ENCODE measurements at regions not wholly inside any gene's neighbourhood (a gene's known extent, or its start where the extent isn't known, plus 50 kb on each side); places are given as distances from the start of the nearest gene placed in this dataset.

DNA sequence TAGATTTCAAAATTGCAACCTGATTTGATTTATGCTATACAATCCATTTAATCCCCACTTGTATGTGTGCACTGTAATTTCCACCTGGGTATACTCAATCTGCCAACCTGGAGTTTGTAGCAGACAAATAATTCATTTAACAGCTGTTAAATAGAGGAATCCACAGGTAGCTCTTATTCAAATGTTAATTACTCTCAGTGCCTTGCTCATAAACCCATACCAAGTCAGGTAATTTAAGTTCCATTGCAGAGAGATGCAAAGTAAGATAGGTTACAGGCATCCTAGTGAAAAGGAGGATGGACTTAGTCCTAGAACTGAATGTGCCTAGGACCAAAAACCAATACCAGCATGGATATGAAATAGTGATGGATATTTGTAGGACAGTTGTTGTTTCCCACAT, 674.2 kb downstream of the TBL1XR1 start:
- DNase-seq, result no peak

DNA sequence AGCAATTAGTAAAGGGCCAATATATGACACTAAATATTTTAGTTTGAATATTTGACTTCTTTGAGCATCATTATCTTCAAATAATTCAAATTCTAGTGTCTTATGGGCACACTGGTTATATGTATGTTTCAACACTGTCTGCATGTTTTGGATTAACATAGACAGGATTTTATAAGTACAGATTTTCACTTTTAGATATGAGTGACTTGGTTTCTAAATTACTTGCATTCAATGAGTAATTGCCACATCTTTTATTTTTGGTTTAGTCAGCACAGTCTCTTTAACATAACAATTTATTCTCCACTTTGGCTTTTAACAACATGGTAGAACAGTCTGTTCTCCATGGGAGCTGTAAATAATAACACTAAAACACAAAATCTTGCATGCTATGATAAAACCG, 674.8 kb downstream of the TBL1XR1 start:
- DNase-seq, result no peak

DNA sequence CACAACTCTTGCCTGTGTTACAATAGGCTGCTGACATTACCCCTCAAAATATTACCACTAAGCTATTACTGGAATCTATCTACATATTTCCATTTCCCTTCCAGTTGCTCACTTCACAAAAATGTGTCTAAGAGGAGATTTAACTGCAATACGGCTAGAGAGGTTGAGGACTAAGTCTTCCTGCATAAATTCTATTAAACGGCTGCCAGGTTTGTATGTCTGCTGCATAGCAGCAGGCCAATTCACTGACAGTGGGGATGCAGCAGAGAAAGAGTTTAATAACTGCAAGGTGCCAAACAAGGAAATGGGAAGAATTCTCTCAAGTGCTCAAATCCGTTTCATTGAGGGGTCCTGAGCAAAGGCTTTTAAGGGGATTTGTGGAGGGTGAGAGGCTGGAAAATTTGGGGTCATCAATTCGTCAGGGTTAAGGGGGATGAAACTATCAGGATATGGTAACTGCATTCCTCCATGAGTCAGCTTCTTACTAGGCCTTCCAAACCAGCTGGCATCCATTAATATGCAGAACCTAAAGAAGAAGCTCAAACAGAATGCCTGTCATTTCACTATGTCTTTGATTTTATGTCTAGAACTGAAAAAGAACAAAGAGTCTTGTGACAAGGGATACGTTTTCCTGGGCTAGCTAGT, 675.6 kb downstream of the TBL1XR1 start:
- DNase-seq, result no peak

DNA sequence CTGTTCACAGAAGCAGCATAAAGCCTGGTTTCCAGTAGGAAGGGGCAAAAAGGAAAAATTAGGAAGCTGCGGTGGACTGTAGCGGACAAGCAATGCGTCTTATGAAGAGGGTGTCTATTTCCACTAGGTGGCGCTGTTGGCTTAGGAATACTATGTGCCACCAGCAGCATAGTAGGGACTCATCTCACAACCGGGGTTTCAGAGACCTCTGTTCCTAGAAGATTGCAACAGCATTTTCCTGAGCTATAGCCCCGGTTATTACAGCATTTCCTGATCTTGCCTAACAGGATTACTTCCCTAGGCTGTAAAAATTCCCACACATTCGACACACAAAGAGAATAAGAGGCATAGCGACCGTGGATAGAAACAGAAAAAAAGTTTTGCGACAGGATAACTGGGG, 683.0 kb downstream of the TBL1XR1 start:
- no peak for DNase-seq

DNA sequence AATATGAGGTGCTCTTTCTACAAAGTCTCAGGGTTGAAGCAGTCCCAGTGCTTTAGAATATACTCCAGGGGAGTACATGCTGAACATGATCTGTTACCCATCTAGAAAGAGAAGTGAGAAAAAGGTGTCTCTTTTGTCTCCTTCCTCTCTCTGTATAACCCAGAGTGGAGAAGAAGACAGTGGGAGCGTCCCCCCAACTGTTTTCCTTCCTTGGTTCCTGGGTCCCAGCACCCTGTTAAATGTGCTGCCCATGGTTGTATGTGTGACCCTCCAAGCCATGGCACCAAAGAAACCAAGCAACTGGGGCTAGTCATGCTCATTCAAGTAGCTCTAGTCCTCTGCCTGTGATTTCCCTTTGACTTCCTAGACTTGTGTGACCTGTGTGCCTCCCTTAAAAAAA, 683.7 kb downstream of the TBL1XR1 start:
- DNase-seq, result no peak

DNA sequence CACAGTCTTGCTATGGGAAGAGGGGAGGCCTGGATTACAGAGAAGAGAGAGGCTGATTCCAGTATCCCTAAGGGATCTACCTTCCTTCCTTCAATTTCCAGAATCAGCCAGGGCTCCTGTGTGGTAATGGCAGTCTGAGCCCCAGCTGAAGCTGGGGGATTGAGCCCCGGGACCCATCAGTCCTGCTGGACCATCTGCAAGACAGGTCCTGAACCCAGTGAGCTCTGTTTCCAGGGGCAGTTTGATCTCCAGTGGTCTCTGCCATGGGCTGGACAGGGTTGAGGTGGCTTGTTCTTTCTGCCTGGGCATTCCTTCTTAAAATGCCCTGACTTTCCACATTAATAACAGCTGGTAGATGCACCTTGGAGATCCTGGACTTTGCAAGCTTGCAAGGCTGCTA, 685.2 kb downstream of the TBL1XR1 start:
- no peak for DNase-seq

DNA sequence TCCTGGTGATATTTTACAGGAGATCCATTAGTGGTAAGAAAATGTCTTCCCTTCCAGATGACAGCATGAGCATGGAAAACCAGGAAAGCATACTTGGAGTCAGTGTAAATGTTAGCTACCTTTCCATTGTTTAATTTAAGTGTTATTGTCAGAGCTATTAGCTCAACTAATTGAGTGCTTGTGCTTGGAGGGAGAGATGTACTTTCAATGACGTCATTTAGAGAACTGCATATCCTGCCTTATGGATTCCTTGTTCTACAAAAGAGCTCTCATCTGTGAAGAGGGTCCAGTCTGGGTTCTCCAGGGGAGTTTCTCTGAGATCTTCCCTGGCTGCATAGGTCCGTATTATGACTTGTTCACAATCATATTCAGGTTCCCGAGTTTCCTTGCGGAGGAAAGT, 687.2 kb downstream of the TBL1XR1 start:
- no peak for DNase-seq

DNA sequence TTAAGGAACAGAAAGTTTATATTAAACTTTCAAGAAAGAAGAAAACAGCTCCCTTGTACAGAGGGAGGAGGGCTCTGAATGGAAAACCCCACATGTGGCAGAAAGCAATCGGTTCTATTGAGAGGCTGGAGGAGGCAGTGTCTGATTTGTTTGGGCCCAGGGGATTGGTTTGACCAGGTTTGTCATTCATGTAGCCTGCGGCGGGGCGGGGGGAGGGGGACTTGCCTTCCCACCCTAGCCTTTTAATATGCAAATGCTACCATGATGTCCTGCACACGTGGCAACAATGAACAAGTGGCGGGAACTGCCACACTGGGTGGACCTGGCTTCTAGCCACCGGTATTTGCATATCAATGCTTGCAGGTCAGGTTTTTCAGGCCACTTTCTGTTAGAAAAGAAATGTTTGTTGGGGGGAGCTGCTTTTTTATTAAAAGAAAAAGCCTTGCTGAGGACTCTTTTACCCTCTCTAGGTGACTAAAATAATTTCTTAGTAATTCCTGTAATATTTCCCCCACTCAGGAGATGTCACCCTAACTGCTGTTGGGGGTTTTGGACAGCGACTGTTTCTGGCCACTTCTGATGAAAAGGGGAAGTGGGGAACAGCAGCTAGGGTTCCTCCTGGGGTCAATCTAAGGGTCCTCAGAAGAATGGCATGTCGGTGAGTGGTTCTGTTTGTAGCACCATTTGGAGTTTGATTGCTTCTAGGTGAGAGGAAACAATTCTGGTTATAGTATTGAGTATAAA, 691.2 kb downstream of the TBL1XR1 start:
- no peak for DNase-seq

DNA sequence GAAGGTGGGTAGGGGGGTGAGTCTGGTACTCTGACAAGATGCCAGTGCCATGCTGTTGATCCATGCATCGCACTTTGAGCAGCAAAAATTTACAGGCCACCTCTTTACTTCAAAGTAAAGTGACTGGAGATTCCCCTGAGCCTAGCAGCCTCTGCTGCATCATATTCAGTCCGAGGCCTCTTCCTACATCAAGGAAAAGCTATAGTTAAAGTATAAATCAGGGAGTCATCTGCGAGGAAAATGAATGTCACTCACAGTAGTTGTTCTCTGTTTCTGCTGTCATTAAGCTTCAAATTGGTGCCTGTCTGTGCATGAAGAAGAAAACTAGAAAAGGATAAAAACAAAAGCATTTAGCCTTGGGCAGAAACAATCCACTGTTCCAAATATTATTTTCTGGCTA, 706.2 kb downstream of the TBL1XR1 start:
- DNase-seq, result no peak

DNA sequence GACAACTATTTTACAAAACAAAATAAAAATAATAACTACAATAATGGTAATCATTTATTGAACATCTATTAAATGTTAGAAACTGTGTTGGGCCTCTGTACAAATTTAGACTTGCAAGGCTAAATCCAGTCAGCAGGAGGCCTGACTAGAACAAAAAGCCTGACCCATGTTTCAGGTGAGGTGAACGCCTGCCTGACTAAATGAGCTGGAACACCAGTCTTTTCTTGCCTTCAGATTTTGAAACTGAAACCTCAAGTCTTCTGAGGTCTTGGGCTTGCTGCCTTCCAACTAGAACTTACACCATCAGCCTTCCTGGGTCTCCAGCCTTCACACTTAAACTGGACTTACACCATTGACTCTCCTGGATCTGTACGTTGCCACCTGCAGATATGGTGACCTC, 706.9 kb downstream of the TBL1XR1 start:
- no peak for DNase-seq

DNA sequence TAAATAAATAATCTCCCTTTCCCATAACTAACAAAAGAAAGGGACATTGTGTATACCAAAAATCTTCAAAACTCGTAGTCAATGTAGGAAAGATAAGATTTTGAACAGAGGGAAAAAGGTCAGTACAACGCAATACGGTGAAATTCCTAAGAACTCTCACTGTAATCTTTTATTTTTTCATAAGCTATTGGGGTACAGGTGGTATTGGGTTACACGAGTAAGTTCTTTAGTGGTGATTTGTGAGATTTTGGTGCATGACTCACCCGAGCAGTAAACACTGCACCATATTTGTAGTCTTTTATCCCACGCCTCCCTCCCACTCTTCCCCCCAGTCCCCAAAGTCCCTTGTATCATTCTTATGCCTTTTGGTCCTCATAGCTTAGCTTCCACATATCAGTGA, 718.0 kb downstream of the TBL1XR1 start:
- no peak for DNase-seq

DNA sequence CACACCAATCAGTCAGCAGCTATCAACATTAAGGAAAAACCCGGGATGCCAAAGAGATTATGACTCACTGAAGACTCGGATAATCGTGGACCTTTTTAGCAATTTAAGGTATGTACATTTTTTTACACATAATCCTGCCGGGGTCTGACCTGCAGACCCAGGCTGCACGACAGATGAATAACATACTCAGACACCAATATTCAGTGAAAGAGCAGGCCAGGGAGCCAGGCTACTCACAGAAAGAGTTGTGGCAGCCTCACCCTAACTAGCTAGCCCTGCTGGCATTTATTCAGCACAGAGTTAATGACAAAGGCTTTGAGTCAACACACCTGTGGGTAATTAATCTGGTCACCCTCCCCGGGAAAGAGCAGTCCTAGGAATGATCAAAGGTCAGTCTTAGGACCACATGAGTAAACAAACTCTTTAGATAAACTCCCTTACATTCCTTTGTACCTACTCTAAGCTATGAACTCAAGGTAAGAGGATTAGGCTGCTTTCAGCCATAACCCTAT, 727.5 kb downstream of the TBL1XR1 start:
- DNase-seq, result no peak

DNA sequence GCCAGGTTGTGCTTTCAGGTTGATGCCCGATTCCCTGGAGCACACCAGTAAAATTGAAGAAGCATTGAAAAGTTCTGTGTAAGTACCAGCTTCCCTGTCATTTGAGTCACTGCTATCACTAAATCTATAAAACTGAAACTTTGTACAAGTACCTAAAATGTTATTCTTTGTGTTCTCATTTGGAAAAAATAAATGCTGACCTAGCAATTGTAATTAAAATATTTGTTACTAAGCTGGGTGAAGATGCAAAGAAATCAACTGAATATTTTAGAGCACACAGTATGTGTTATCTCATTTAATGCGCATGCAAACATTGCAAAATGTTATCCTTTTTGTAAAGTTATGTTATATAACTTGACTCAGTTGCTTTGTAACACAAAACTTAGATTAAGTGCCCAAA, 733.7 kb downstream of the TBL1XR1 start:
- no peak for DNase-seq

DNA sequence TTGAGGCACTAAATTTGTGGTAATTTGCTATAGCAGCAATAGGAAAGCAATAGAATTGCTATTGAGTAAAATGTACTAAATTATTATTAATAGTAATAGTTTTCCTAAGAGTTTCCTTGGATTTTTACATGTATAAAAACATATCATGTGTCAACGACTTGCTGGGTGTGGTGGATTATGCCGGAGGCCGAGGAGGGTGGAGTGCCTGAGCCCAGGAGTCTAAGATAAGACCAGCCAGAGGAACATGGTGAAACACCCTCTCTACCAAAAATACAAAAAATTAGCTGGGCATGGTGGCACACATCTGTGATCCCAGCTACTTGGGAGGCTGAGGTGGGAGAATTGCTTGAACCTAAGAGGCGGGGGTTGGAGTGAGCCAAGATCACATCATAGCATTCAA, 749.9 kb downstream of the TBL1XR1 start:
- no peak for DNase-seq

DNA sequence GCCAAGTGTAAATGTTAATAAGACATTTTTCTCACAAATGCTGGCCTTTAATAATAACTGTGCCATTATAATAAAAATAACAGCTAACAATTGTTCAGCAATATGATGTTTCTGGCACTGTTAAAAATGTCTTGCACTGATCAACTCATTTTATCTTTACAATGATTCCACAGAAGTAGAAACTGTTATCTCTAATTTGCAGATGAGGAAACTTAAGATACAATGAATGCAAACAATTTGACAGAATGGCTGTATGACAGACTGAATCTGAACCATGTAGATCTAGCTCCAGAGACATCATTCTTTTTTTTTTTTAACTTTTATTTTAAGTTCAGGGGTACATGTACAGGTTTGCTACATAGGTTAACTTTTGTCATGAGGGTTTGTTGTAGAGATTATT, 755.0 kb downstream of the TBL1XR1 start:
- no peak for DNase-seq

DNA sequence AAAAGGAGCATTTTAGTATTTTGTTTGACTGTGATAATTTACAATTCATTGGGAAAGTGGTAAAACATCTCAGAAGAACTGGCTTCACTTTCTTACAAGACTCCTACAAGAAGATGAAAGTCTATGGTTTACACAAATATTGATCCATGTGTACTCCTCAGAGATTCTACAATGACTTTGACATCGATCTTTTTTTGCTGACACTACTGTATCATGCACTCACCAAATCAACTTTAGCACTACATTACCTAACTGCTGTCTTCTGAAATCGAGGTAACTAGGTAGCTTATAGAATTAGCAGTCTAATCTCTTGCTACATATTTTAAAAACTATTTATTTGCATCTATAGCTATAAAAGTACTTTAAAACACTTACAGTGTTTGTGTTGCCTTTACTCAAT, 757.6 kb downstream of the TBL1XR1 start:
- no peak for DNase-seq

DNA sequence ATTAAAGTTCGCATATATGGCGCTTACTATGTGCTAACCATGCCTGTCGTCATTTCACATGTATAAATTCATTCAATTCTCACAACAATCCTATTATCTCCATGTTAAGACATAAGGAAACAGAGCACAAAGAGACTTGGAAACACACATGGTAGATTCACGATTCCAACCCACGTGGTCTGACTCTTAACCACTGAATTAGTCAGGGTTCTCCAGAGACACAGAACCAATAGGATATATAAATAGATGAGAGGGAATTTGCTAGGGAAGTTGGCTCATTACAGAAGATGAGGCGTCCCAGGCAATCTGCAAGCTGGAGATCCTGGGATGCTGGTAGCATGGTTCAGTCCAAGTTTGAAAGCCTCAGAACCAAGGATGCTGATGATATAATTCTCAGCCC, 765.3 kb downstream of the TBL1XR1 start:
- no peak for DNase-seq

DNA sequence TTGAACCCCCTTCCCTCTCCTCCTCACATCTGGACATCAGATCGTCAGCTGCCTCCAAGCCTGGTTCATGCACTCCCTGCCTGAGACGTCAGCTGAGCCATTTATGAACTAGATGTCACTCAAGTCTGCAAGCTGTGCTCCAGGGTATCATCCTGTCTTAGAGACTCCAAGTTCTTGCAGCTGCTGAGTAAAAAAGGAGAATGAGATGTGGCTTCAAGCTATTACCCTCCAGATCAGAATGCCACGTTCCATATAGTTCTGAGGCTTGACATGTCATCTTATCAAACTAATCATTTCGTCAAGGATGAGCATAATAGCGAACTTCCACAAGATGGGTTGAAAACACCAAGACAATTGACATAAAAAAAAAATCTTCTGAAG, 766.3 kb downstream of the TBL1XR1 start:
- DNase-seq, result no peak

DNA sequence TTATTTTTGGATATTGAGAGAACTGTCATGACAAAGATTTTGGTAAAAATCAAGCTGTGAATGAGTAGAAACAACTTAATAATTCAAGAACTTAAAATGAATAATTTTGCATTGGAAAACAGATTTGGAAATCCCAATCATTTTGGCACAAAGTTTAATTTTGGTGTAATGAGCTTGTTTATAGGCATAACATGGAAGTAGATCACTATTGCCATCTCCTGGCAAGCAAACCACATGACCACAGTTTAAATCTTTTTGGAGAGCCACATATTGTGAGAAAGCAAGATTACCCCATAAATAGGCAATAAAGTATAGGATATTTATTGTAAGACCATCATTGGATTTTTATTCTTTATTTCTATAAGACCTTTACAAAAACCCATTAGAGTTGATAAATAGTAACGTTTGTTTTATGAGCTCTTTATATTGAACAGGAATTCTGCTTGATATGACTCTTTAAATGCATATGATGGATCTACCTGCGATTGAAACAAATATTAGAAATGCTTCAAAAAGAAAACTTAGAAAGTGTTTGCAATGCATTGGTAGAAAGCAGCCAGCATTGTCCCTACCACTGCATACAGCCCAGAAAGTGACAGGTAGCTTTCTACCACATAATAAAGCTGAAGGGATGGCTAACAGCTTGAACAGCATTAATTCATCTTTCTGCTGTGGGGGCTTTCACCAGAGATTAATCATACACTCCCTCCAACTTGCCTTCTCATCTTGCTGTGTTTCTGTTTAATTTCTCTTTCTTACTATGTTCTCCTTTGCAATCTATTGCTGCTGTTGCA, 766.8 kb downstream of the TBL1XR1 start:
- no peak for DNase-seq

DNA sequence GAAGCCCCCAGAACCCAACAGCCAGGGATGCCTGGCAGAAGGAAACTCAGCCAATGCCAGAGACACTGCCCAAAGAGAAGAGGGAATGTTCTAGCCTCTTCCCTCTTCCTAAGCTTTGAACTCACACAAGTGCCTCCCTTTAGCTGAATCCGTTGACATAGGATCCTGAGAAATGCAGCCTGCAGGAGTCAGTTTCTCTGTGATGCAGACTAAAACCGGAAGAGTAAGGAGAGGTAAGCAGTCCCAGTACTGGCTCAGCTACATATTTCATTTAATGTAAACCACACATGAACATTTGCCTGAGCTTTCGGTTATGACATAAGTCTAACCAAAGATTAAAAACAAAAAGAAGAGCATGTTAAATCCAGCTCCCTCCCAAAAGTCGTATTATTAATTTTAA, 768.7 kb downstream of the TBL1XR1 start:
- DNase-seq, result no peak

DNA sequence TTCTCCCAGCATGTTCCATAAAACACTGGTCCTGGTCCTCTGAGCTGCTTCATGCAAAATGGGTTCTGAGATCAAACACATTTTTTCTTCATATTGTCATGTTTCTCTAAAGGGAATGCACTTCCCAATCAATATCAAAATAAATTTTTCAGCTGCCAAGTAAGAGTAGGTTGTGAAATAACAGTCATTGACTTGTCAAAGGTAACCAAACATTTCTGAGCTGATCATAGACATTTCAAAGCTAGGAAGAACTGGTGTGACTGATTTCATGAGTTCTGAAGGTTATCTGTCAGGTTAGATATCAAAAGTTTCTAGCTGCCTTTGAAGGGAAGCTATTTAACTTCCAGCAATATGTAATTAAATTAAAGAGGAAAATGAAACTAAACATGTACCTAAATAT, 770.9 kb downstream of the TBL1XR1 start:
- DNase-seq, result no peak

DNA sequence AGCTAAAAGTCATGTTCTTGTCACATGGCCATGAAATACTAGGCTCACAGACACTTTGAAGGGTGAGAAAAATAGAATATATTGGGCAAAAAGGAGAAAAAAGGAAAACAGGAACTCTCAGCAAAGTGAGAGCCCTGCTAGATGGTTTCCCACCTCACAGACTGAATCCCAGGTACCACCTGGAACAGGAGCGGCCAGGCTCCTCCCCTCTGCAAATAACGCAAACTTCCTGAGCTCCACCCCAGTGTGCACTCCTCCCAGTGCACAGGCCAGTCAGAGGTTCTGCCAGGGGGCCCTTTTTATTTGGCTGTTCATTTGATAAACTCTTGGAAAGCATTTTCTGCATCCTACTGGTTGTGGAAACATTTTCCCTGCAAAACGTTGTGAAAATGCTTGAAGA, 780.4 kb downstream of the TBL1XR1 start:
- DNase-seq, result no peak

DNA sequence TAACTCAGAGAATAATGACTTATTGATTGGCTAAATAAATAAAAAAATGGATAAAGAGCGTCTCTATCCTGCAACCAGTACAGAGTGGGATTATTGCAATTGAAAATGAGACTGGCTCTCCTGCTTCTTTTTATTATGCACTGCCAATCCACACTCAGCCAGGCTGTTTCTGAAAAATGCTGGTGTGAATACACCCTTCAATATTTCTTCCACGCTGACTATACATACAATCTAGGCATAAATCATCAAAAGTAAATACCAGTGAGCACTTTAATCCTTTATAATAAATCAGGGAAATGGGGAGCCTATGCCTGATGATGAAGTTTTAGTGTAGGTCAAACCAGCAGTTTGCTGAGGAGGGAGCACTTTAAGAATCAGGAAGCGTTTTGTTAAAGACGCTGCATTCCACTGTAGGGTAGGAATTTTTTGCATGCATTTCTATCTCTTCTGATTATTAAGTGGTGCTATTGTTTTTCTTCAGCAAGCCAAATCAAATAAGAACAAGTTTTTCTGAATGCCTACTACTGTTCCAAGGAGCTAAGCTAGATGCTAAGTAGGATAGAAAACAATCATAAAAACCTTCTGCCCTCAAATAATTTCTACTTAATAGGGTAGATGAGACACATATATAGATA, 781.5 kb downstream of the TBL1XR1 start:
- no peak for DNase-seq

DNA sequence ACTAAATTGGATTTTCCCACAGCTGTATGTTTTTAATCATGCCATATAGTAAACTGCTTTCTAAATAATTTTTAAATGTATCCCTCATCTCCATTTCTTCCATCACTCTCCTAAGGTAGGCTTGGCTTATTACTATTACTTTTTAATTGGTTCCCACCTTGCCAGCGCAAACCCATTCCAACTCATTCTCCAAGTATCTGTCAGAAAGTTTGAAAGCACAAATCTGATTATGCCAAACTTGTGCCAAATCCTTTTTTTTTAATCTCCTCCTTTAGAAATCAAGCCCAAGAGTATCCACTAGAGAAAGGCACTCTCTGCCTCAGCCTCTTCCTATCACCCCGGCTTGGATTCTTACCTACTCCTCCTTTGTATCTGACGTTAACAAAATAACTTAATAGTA, 784.5 kb downstream of the TBL1XR1 start:
- DNase-seq, result no peak
